ENCODE measurements at regions not wholly inside any gene's neighbourhood (a gene's known extent, or its start where the extent isn't known, plus 50 kb on each side); places are given as distances from the start of the nearest gene placed in this dataset.

- TF ChIP-seq EZH2 (IDR thresholded peaks at IDR 0.05) (no peak), POLR2AphosphoS5 (IDR thresholded peaks at IDR 0.05; ENCODE audit: borderline replicate concordance, low read depth, low read length) (no peak)
These were observed 1160.0 kb downstream of the ADGRL3 start for GRCh38 chr4:62360156-62360545.

All from SK-N-MC (cell line).